ENCODE measurements at regions not wholly inside any gene's neighbourhood (a gene's known extent, or its start where the extent isn't known, plus 50 kb on each side); places are given as distances from the start of the nearest gene placed in this dataset.

GRCh38 chr3:94256888-94257813, 194.3 kb downstream of the NSUN3 start:
- TF ChIP-seq EZH2 (IDR thresholded peaks at IDR 0.05; ENCODE audit: insufficient read depth, low read length) (no peak), CTCF (IDR thresholded peaks at IDR 0.05; ENCODE audit: insufficient read depth, low read depth, low read length) (no peak)

Data from astrocyte (in vitro differentiated cells and primary cell).